D721Med (cell line): ENCODE measurements at regions not wholly inside any gene's neighbourhood (a gene's known extent, or its start where the extent isn't known, plus 50 kb on each side); places are given as distances from the start of the nearest gene placed in this dataset.

ENCODE experiments used
- DNase-seq: peaks from one replicate; pipeline ENCODE4 v3.0.0; 2011; ENCODE audit warnings: low spot score; ENCODE audit not compliant: insufficient read length
- FAIRE-seq: peaks from 2 replicates; lab custom pipeline; 2011; peaks lifted over from hg19 to GRCh38; lab: Jason Lieb, UNC
- CTCF ChIP-seq: IDR thresholded peaks from 2 replicates; pipeline ENCODE4 v1.5.1; 2012; ENCODE audit warnings: mild to moderate bottlenecking, control low read depth; ENCODE audit not compliant: insufficient read depth; ENCODE audit errors: missing control alignments

- peak; percentile 91 for TF ChIP-seq CTCF
- FAIRE-seq (peak; percentile 79), DNase-seq (no peak)
Observed at GRCh38 chr1:204746838-204747442, 61.4 kb upstream of the LRRN2 start.

GRCh38 chr1:204751480-204751879, 65.9 kb upstream of the LRRN2 start:
- no peak for FAIRE-seq
- TF ChIP-seq CTCF, result no peak
- no peak for DNase-seq

- no peak for DNase-seq
- TF ChIP-seq CTCF, result no peak
- no peak for FAIRE-seq
Observed at GRCh38 chr1:204751883-204752687, 66.5 kb upstream of the LRRN2 start.

- FAIRE-seq (no peak), DNase-seq (no peak)
- TF ChIP-seq CTCF, result no peak
Observed at GRCh38 chr1:204752688-204753040, 67.1 kb upstream of the LRRN2 start.

- DNase-seq (no peak), FAIRE-seq (no peak)
- no peak for TF ChIP-seq CTCF
Observed at GRCh38 chr1:204754821-204755220, 69.3 kb upstream of the LRRN2 start.

- FAIRE-seq (no peak), DNase-seq (no peak)
- no peak for TF ChIP-seq CTCF
Observed at GRCh38 chr1:204756349-204756748, 70.8 kb upstream of the LRRN2 start.

- DNase-seq (no peak), FAIRE-seq (no peak)
- no peak for TF ChIP-seq CTCF
Observed at GRCh38 chr1:204756811-204757210, 71.3 kb upstream of the LRRN2 start.
